Activated CD8-positive, alpha-beta memory T cell treated with anti-CD3 and anti-CD28 coated beads for 48 hours (primary cell): ENCODE measurements at regions not wholly inside any gene's neighbourhood (a gene's known extent, or its start where the extent isn't known, plus 50 kb on each side); places are given as distances from the start of the nearest gene placed in this dataset.

Source experiments
- DNase-seq, 3 experiments: peaks; one replicate each; pipeline ENCODE4 v3.0.0-alpha.2; 2020; ENCODE audit warnings: low read depth in 2 of 3, low spot score in 2 of 3

DNA sequence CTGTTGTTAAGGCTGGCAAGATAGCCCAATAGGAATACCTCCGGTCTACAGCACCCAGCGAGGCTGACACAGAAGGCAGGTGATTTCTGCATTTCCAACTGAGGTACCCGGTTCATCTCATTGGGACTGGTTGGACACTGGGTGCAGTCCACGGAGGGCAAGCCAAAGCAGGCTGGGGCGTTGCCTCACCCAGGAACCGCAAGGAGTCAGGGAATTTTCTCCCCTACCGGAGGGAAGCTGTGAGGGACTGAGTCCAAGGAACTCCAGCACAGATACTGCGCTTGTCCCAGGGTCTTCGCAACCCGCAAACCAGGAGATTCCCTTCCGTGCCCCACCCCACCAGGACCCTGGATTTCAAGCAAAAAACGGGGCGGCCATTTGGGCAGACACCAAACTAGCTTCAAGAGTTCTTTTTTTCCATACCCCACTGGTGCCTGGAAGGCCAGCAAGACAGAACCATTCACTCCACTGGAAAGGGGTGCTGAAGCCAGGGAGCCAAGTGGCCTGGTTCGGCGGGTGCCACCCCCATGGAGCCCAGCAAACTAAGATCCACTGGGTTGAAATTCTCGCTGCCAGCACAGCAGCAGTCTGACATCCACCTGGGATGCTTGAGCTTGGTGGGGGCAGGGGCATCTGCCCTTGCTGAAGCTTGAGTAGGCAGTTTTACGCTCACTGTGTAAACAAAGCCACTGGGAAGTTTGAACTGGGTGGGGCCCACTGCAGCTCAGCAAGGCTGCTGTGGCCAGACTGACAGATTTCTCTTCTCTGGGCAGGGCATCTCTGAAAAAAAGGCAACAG, 647.2 kb downstream of the BNC2 start:
- DNase-seq: no peak

DNA sequence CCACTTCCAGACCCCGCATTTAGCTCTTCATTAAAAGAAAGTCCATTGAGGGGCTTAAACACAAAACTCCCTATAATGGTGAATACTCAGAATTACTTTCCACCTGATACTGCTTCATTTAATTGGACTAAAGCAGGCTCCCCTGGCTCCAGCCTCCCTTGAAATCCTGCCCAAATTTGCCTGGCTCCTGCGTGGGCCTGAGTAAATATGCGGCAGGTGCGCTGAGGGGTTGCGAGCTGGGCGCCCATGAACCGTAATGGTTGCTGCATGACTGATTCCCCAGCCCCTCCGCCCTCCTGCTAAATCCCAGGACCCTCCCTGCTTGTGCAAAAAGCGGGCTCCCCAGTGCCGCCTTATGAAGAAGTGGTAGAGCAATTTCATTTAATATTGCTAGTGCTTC, 639.7 kb downstream of the BNC2 start:
- no peak for DNase-seq

GRCh38 chr9:16236311-16236710, 634.2 kb downstream of the BNC2 start:
- no peak for DNase-seq

- no peak for DNase-seq
Measured at GRCh38 chr9:16236882-16237281, 633.6 kb downstream of the BNC2 start.

DNA sequence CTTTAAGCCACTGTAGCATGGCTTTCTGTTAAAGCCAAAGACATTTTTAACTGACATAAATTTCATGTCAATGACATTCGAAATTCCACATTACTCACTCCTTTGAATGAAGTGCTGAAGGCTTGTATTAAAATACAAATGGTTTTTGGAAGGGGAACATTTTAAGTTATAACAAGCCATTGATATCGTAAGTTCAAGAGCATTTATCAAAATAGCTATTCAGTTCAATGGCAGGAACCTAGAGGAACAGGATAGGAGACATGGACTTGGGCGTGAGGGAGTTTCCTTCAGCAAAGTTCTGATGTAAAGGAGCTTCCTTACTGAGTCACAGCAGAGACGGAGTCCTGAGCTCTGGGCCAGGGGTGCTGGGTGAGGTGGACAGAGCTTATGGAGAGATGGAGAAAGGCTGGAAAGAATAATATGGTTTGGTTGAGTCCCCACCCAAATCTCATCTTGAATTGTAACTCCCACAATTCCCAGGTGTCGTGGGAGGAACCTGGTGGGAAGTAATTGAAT, 631.8 kb downstream of the BNC2 start:
- no peak for DNase-seq

- DNase-seq: no peak
Measured at GRCh38 chr9:16241231-16241630, 629.2 kb downstream of the BNC2 start.

GRCh38 chr9:16243798-16244197, 626.7 kb downstream of the BNC2 start:
- no peak for DNase-seq

DNA sequence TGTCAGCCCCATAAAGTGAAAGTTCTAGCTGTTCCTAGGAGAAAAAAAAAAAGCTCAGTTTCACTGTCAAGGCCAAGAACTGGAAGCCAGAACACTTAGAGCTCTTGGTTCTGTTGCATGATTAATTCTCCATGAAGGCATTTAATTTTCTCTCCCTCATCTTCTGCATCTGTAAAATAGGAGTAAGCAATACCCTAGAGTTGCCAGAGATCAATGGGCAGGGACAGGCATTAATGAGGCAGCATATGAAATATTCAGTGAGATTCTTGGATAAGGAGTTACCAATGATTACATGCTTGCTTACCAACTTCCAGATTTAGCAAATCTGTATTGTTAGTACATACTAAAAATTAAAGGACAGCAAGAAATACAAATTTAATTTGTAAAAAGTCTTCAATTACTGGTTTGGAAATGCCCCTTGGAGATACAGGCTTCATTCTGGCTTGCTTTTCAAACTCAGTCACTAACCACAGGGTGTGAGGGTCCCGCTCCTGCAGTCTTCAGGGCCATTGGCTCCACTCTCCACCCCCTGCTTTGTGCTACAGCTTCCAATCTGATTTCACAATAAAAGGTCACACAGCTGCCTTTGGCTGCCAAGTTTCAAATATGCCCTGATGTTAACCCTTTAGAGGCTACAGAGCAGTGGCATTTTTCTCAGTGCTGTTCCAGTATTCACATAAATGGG, 624.6 kb downstream of the BNC2 start:
- no peak for DNase-seq

DNA sequence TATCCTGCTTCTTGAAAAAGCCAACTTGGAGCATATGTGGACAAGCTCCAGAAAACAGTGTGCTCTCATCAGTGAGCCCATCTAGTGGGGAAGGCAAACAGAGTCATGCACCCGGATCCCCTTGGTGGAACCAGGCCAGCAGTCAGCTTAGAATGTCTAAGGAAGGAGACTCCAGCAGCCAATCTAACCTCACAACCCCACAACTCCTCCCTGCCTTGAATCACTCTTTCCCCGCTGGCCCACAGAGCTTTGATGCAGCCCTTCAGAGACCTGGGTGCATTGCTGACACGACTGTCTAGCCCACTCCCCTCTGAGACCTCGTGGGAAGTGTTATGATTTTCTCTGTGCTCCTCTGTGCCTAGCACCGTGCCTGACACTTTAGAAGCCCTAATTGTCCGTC, 623.7 kb downstream of the BNC2 start:
- no peak for DNase-seq

GRCh38 chr9:16247188-16247875, 623.1 kb downstream of the BNC2 start:
- no peak for DNase-seq

DNA sequence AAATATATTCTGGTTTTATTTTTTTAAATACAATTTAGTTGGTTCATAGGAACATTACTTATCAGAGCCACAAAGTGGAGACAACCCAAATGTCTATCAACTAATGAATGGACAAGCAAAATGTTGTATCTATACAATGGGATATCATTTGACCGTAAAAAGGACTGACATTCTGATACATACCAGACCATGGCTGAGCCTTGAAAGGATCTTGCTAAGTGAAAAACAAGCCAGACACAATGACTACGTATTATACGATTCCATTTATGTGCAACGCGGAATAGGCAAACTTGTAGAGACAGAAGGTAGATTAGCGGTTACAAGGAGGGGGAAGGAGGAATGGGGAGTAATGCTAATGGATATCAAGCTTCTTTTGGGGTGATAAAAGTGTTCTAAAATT, 621.6 kb downstream of the BNC2 start:
- DNase-seq: no peak

- no peak for DNase-seq
Measured at GRCh38 chr9:16252616-16253015, 617.9 kb downstream of the BNC2 start.

DNA sequence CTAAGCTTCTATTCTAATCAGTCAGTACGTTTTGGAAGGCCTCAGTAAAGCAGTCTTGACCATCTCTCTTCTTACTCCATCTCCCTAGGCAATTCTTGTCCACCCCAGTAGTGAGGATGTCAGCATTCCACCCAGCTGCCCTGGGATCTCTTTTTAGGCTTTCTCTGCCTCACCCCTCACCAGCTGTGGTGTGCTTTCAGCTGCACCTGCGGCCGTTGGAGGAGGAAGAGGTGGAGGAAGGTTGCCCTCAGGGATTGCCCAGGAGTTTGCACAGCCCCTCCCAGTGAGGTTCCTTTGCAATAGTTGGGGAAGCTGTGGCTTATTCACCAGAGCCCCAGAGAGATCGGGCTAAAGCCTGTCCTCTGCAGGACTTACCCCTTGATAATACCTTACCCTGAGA, 615.8 kb downstream of the BNC2 start:
- no peak for DNase-seq

DNA sequence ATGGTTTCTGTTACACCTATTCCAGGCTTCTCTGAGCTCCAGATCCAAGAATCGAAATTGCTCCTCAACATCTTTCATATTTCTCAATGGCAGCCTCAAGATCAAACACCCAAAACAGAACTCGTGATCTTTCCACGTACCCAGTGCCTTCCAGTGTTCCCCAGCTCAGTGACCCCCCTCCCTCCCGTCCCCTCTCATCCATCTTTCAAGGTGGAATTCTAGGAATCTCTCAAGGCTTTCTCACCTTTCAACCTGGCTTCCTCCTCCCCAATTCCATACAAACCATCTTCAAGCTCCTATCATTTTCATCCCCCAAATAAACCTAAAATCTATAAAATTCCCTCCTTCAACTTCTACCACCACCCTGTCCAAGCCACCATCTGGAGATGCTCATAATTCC, 615.3 kb downstream of the BNC2 start:
- no peak for DNase-seq

DNA sequence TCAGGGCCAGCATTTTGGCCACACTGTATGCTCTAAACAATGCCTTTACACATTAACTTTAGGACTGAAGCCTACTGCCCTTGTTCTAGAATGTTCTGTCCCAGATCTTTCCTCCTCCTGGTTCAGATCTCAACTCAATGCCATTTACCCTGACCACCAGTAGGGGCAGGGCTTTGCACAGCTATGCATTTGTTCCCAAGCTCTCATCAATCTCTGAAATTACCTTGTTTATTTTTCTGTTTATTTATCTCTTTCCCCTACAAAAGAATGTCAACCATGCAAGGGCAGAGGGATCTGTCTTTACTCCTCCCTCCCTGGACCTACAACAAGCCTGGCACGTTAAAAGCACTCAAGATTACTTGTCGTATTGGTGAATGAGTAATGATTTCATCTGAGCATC, 612.9 kb downstream of the BNC2 start:
- DNase-seq: no peak

GRCh38 chr9:16258191-16258590, 612.3 kb downstream of the BNC2 start:
- DNase-seq: no peak

DNA sequence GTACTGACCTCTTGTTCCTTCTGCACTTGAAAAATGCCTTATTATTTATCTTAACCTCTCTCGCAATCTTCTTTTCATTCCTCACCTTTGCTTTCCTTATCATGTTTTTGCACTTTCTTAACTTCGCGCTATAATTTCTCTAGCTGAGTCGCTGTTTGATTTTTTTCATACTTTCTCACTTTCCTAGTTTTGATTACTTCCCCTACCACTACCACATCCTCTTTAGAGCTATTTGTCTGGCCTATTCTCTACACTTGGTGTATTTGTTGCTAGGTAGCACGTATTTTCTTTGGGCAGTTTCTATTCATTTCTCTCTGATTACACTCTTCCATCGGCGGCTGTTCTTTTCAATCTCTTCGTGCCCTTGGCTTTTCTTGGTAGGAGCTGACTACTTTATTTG, 611.8 kb downstream of the BNC2 start:
- DNase-seq: no peak

DNA sequence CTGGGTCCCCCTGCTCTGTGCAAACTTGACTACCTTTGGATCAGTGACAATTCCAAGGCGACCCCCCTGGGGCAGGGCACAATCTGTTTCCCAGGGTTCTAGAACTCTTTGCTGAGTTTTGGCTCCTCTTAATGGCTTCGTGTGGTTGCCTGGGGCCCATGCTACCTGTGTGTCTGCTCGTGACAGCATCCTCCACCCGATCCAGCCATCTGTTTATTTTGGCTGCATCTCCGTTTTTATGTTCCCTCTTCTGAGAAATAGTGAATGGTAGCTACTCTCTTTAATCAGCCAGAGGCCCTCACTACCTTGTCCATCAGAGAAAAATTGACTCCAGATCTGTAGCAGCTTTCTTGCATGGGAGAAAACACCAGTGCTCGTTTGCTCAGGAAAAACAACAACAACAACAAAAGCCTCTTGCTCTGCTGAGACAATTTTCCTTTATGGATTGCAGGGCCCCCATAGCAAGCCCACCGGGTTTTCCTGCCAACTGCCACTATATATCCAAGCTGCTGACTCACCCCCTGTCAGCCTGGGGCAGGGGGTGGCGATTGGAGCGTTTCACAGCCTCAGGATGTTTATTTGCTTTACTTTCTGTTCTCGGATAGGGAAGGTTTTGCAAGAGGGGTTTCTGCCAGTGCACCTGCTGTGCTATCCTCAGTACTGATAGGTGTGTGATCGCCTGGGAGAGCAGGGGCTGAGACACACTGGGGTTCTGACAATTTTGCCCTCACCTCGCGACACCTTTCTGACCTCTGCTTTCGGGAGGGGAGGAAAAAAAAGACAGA, 607.8 kb downstream of the BNC2 start:
- DNase-seq: no peak

DNA sequence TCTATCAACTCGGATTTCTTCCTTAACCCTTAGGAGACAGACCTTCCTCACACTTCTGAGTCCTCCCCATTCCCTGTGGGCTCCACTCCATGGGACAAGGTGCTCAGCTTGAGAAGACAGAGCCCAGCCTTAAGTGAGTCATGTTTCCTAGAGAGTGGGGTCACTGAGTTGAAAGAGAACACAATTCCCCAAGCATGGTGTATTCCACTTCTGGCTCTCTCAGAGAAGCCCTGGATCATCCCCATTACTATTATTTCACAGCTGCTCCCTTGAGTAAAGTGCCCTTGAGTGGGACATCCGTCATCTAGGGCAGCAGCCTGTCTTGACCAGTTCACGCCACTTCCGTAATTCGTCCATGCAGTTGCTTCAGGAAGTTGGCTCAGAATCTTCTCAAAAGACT, 604.8 kb downstream of the BNC2 start:
- DNase-seq: no peak

DNA sequence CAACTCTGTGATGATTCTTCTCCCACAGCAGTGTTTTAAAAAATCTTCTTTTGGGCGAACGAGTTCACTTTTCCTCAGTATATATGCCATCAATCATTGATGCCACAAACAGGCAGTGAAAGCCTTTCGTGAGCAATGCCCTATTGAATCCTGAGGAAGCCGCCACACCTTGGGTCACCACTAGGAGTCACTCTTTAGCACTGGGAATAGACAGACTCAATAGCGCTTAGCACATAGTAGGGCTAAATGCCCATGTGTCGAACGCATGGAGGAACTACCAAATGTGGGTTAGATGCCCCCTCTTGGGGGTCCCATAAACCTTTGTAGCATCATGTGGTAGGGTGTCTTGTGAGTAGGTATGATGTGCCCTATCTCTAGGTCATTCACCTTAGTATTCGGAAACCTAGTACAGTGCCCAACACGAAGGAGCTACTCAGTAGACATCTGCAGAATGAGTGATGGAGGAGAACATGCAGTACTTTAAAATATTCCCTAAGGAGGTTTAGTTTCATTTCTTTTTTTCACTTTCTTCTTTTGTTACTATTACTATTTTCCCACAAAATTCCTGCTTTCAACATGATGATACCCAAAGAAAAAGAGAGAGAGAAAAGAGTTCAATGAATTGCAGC, 603.7 kb downstream of the BNC2 start:
- no peak for DNase-seq
